ENCODE measurements at regions not wholly inside any gene's neighbourhood (a gene's known extent, or its start where the extent isn't known, plus 50 kb on each side); places are given as distances from the start of the nearest gene placed in this dataset.

- no peak overlapping the region for H3K9ac ChIP-seq (ENCODE audit: control insufficient read depth, extremely low read depth, insufficient read depth, low read length)
- FAIRE-seq: no peak
- no peaks in the 10 kb centered on the region for H4K20me1 ChIP-seq (ENCODE audit: control insufficient read depth, extremely low read depth, insufficient read depth, low read length)
- no peak for TF ChIP-seq EZH2 (IDR thresholded peaks at IDR 0.05; ENCODE audit: low read length)
- TF ChIP-seq CTCF (optimal IDR thresholded peaks at IDR 0.05 in 1 of 3, IDR thresholded peaks at IDR 0.05 in 1 of 3, conservative IDR thresholded peaks at IDR 0.05 in 1 of 3; ENCODE audit: extremely low read depth in 1 of 3, insufficient read depth in 2 of 3, low read length in 3 of 3): no peak
- no peaks in the 10 kb centered on the region for H3K79me2 ChIP-seq (ENCODE audit: control insufficient read depth, insufficient read depth, low read length)
- H3K4me2 ChIP-seq (ENCODE audit: control insufficient read depth, extremely low read depth, insufficient read depth, low read depth, low read length): no peak overlapping the region
- no peaks in the 10 kb centered on the region for H3K4me1 ChIP-seq (ENCODE audit: control insufficient read depth, extremely low read depth, insufficient read depth, low read length)
- H3K9me3 ChIP-seq (ENCODE audit: control insufficient read depth, low read depth, low read length): no peaks in the 10 kb centered on the region
- no peak overlapping the region for H3K4me3 ChIP-seq (ENCODE audit: control insufficient read depth in 2 of 3, extremely low read depth in 1 of 3, insufficient read depth in 2 of 3, low read depth in 1 of 3, low read length in 3 of 3)
- H3K36me3 ChIP-seq (ENCODE audit: control insufficient read depth in 2 of 2, extremely low read depth in 1 of 2, insufficient read depth in 2 of 2, low read length in 2 of 2): no peaks in the 10 kb centered on the region
- dilution Hi-C loops (cut with MboI; ENCODE audit: extremely low pct_ligation_motif_present, low sequenced_read_pairs): no loop called here
- no peaks in the 10 kb centered on the region for H3K27me3 ChIP-seq (ENCODE audit: control insufficient read depth, extremely low read depth, insufficient read depth, low read length)
- no peak overlapping the region for H3K27ac ChIP-seq (ENCODE audit: control insufficient read depth, insufficient read depth, low read length)
- no peak for DNase-seq (ENCODE audit: low read depth, low spot score)
- no peaks in the 10 kb centered on the region for H3K9me1 ChIP-seq (ENCODE audit: control insufficient read depth, extremely low read depth, insufficient read depth, low read length)
- H2AFZ ChIP-seq (ENCODE audit: control insufficient read depth, low read length): no peak overlapping the region
Observed at GRCh38 chr6:50654155-50654554, 59.2 kb upstream of the TFAP2D start.

GRCh38 chr6:50655848-50656453 is 57.4 kb upstream of the TFAP2D start:
- Histone ChIP-seq H3K36me3 (ENCODE audit: control insufficient read depth in 2 of 2, extremely low read depth in 1 of 2, insufficient read depth in 2 of 2, low read length in 2 of 2) (no peaks in the 10 kb centered on the region), H4K20me1 (ENCODE audit: control insufficient read depth, extremely low read depth, insufficient read depth, low read length) (no peaks in the 10 kb centered on the region), H3K9me1 (ENCODE audit: control insufficient read depth, extremely low read depth, insufficient read depth, low read length) (no peaks in the 10 kb centered on the region), H3K4me3 (ENCODE audit: control insufficient read depth in 2 of 3, extremely low read depth in 1 of 3, insufficient read depth in 2 of 3, low read depth in 1 of 3, low read length in 3 of 3) (no peak overlapping the region), H3K79me2 (ENCODE audit: control insufficient read depth, insufficient read depth, low read length) (no peaks in the 10 kb centered on the region), H2AFZ (ENCODE audit: control insufficient read depth, low read length) (no peak overlapping the region), H3K4me2 (ENCODE audit: control insufficient read depth, extremely low read depth, insufficient read depth, low read depth, low read length) (no peak overlapping the region), H3K4me1 (ENCODE audit: control insufficient read depth, extremely low read depth, insufficient read depth, low read length) (no peaks in the 10 kb centered on the region), H3K27me3 (ENCODE audit: control insufficient read depth, extremely low read depth, insufficient read depth, low read length) (no peaks in the 10 kb centered on the region), H3K9me3 (ENCODE audit: control insufficient read depth, low read depth, low read length) (no peaks in the 10 kb centered on the region), H3K9ac (ENCODE audit: control insufficient read depth, extremely low read depth, insufficient read depth, low read length) (no peak overlapping the region), H3K27ac (ENCODE audit: control insufficient read depth, insufficient read depth, low read length) (no peak overlapping the region)
- DNase-seq (ENCODE audit: low read depth, low spot score): no peak
- dilution Hi-C loops (cut with MboI; ENCODE audit: extremely low pct_ligation_motif_present, low sequenced_read_pairs): no loop called here
- TF ChIP-seq EZH2 (IDR thresholded peaks at IDR 0.05; ENCODE audit: low read length): no peak
- TF ChIP-seq CTCF (optimal IDR thresholded peaks at IDR 0.05 in 1 of 3, IDR thresholded peaks at IDR 0.05 in 1 of 3, conservative IDR thresholded peaks at IDR 0.05 in 1 of 3; ENCODE audit: extremely low read depth in 1 of 3, insufficient read depth in 2 of 3, low read length in 3 of 3): peak in 2 of 3 experiments; percentile 41 to 51
- no peak for FAIRE-seq

All from keratinocyte (primary cell).